ENCODE measurements at regions not wholly inside any gene's neighbourhood (a gene's known extent, or its start where the extent isn't known, plus 50 kb on each side); places are given as distances from the start of the nearest gene placed in this dataset.
"Not testable (repeated sequence)": the region's sequence is repeated elsewhere in the genome, so short reads cannot be mapped to it uniquely, and the experiment has no call there.

- not testable (repeated sequence) for H3K27me3 ChIP-seq (ENCODE audit: insufficient read depth); H3K4me1 ChIP-seq (ENCODE audit: insufficient read depth); H3K4me3 ChIP-seq; H3K79me2 ChIP-seq (replicated peaks; ENCODE audit: insufficient read depth); H2AFZ ChIP-seq; H3K4me2 ChIP-seq; H4K20me1 ChIP-seq (replicated peaks; ENCODE audit: insufficient read depth); DNase-seq (ENCODE audit: low spot score); H3F3A ChIP-seq (replicated peaks; ENCODE audit: low read depth); H3K36me3 ChIP-seq (ENCODE audit: insufficient read depth); H3K9me2 ChIP-seq (ENCODE audit: insufficient read depth); H3K4me1 Mint-ChIP-seq; H3K9me3 Mint-ChIP-seq; H3K36me3 Mint-ChIP-seq (ENCODE audit: low read depth); H3K27me3 Mint-ChIP-seq (ENCODE audit: insufficient read depth, low read depth, poor library complexity); H3K27ac ChIP-seq (ENCODE audit: low read depth)
- ATAC-seq, result peak; percentile 79
- peak overlapping the region; percentile 33; the same call in 1 of the 3 replicates for H3K4me3 Mint-ChIP-seq
- peak; percentile 56; the same call in 1 of the 2 replicates for TF ChIP-seq POLR2AphosphoS5 (IDR thresholded peaks at IDR 0.05; ENCODE audit: low read depth)
- H3K27ac Mint-ChIP-seq, result peak overlapping the region; percentile 100
These were observed 242.2 kb downstream of the FAM72C start for GRCh38 chr1:143729449-143730111.

GRCh38 chr1:143728802-143729448 is 242.9 kb downstream of the FAM72C start:
- Mint-ChIP-seq H3K27ac (peak overlapping the region; percentile 100; the same call in 1 of the 2 replicates), H3K4me3 (peak overlapping the region; percentile 39; the same call in 1 of the 3 replicates)
- not testable (repeated sequence) for H3K27me3 ChIP-seq (ENCODE audit: insufficient read depth); H3K4me2 ChIP-seq; H3K79me2 ChIP-seq (replicated peaks; ENCODE audit: insufficient read depth); H4K20me1 ChIP-seq (replicated peaks; ENCODE audit: insufficient read depth); H3K4me1 ChIP-seq (ENCODE audit: insufficient read depth); H3F3A ChIP-seq (replicated peaks; ENCODE audit: low read depth); H3K4me1 Mint-ChIP-seq; H3K27me3 Mint-ChIP-seq (ENCODE audit: insufficient read depth, low read depth, poor library complexity); H3K27ac ChIP-seq (ENCODE audit: low read depth); H3K36me3 Mint-ChIP-seq (ENCODE audit: low read depth); DNase-seq (ENCODE audit: low spot score); H3K9me2 ChIP-seq (ENCODE audit: insufficient read depth); H3K36me3 ChIP-seq (ENCODE audit: insufficient read depth); H2AFZ ChIP-seq; H3K9me3 Mint-ChIP-seq
- peak; percentile 94 for ATAC-seq
- H3K4me3 ChIP-seq, result 0 out of 2 replicates have a peak overlapping the region, but pooled peaks have one; percentile 35

GRCh38 chr1:143727263-143727662 is 244.5 kb downstream of the FAM72C start:
- Mint-ChIP-seq H3K27ac (no peak overlapping the region), H3K4me1 (no peaks in the 10 kb centered on the region), H3K36me3 (ENCODE audit: low read depth) (no peaks in the 10 kb centered on the region), H3K4me3 (peak overlapping the region; percentile 38; the same call in 1 of the 3 replicates), H3K9me3 (no peaks in the 10 kb centered on the region), H3K27me3 (ENCODE audit: insufficient read depth, low read depth, poor library complexity) (peaks cover 3% of the 10 kb centered on the region)
- H4K20me1 ChIP-seq (replicated peaks; ENCODE audit: insufficient read depth), result no peaks in the 10 kb centered on the region
- DNase-seq (ENCODE audit: low spot score), result no peak
- H3K4me3 ChIP-seq, result no peak overlapping the region
- ATAC-seq, result no peak
- no peaks in the 10 kb centered on the region for H3K27me3 ChIP-seq (ENCODE audit: insufficient read depth)
- no peak overlapping the region for H3K4me2 ChIP-seq
- H3K4me1 ChIP-seq (ENCODE audit: insufficient read depth), result no peaks in the 10 kb centered on the region
- no peak overlapping the region for H2AFZ ChIP-seq
- H3F3A ChIP-seq (replicated peaks; ENCODE audit: low read depth), result no peaks in the 10 kb centered on the region
- H3K9me2 ChIP-seq (ENCODE audit: insufficient read depth), result no peaks in the 10 kb centered on the region
- no peaks in the 10 kb centered on the region for H3K79me2 ChIP-seq (replicated peaks; ENCODE audit: insufficient read depth)
- no peak overlapping the region for H3K27ac ChIP-seq (ENCODE audit: low read depth)
- H3K36me3 ChIP-seq (ENCODE audit: insufficient read depth), result no peaks in the 10 kb centered on the region
- TF ChIP-seq ZNF114 (CRISPR knock-in tag; IDR thresholded peaks at IDR 0.05), result no peak
- no peak for TF ChIP-seq EZH2phosphoT487 (IDR thresholded peaks at IDR 0.05; ENCODE audit: unreplicated experiment)
- no peak for TF ChIP-seq STAT1 (IDR thresholded peaks at IDR 0.05; ENCODE audit: unreplicated experiment)
- TF ChIP-seq JUNB (IDR thresholded peaks at IDR 0.05; ENCODE audit: unreplicated experiment), result no peak
- TF ChIP-seq REST (IDR thresholded peaks at IDR 0.05; ENCODE audit: unreplicated experiment), result no peak
- TF ChIP-seq NANOG (IDR thresholded peaks at IDR 0.05; ENCODE audit: borderline replicate concordance), result no peak
- TF ChIP-seq EZH2 (IDR thresholded peaks at IDR 0.05; ENCODE audit: low read depth, unreplicated experiment), result no peak

Data from GM23338 (cell line).